ENCODE measurements at regions not wholly inside any gene's neighbourhood (a gene's known extent, or its start where the extent isn't known, plus 50 kb on each side); places are given as distances from the start of the nearest gene placed in this dataset.

DNA sequence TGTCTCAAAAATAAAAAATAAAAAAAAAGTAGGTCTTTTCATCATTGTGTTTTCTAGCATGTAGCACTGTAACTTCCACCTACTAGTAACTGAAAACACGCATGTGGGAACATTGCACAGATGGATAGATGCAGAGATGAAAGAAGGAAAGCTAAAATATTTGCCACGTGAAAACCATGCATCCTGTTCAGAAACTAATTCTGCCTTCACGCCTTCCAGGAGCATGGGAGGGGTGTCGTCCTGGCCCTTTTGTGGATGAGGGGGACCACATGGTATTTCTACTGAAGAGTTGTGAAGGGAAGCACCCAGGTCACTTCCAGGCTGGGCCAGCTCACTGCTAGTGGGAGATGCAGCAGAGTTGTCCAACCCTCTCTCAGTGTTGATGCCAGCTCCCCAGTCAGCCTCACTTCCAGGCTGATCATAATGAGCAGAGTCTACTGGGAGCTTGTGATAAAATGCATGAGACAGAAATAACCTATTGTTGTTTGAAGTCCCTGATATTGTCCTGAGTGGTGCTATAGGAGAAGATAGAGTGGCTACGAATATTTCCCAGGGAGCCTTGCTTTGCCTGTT is 287.1 kb upstream of the CELF2 start:
- TF ChIP-seq POLR2A (IDR thresholded peaks at IDR 0.05): no peak
- TF ChIP-seq, protein P1, sequence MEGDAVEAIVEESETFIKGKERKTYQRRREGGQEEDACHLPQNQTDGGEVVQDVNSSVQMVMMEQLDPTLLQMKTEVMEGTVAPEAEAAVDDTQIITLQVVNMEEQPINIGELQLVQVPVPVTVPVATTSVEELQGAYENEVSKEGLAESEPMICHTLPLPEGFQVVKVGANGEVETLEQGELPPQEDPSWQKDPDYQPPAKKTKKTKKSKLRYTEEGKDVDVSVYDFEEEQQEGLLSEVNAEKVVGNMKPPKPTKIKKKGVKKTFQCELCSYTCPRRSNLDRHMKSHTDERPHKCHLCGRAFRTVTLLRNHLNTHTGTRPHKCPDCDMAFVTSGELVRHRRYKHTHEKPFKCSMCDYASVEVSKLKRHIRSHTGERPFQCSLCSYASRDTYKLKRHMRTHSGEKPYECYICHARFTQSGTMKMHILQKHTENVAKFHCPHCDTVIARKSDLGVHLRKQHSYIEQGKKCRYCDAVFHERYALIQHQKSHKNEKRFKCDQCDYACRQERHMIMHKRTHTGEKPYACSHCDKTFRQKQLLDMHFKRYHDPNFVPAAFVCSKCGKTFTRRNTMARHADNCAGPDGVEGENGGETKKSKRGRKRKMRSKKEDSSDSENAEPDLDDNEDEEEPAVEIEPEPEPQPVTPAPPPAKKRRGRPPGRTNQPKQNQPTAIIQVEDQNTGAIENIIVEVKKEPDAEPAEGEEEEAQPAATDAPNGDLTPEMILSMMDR (IDR thresholded peaks at IDR 0.05): no peak
- TF ChIP-seq POLR2AphosphoS5 (IDR thresholded peaks at IDR 0.05): no peak
- no peak for TF ChIP-seq EP300 (IDR thresholded peaks at IDR 0.05)
